ENCODE measurements at regions not wholly inside any gene's neighbourhood (a gene's known extent, or its start where the extent isn't known, plus 50 kb on each side); places are given as distances from the start of the nearest gene placed in this dataset.
"Not testable (repeated sequence)": the region's sequence is repeated elsewhere in the genome, so short reads cannot be mapped to it uniquely, and the experiment has no call there.

DNA sequence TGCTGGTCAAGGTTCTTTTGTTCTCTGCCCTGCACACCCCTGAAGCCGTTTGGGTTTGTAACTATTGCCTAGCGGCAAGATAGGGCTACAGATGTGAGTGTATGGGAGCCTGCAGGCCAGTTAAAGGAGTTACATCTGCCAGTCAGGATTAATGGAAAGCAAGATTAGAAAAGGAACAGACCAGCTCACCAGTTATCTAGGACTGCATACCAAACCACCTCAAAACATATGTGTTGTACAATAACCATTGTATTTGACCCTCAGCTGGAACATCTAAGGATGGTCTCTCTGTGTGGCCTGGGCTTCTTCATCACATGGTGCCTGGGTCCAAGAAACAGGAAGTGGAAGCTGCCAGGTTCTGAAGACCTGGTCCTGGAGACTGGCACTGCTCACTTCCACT lies 52.5 kb upstream of the FBXO28 start:
- no peak overlapping the region for H3K4me3 ChIP-seq (ENCODE audit: low read depth, low read length)
- no peak for DNase-seq (ENCODE audit: low read depth)

DNA sequence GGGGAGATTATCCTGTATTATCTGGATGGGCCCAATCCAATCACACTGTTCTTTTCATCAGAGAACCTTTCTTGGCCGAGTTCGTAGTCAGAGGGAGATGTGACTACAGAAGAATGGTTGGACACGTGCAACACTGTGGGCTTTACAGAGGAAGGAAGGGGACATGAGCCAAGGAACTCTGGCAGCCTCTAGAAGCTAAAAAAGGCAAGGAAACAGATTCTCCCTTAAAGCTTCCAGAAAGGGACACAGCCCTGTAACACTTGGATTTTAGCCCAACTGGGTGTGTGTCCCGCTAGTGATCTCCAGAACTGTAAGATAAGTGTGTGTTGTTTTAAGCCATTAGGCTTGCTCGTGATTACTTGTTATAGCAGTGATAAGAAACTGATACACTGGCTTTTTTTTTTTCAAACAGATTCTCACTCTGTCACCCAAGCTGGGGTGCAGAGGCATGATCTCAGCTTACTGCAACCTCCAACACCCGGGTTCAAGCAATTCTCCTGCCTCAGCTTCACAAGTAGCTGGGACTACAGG lies 53.9 kb upstream of the FBXO28 start:
- DNase-seq (ENCODE audit: low read depth), result no peak
- no peak overlapping the region for H3K4me3 ChIP-seq (ENCODE audit: low read depth, low read length)

DNA sequence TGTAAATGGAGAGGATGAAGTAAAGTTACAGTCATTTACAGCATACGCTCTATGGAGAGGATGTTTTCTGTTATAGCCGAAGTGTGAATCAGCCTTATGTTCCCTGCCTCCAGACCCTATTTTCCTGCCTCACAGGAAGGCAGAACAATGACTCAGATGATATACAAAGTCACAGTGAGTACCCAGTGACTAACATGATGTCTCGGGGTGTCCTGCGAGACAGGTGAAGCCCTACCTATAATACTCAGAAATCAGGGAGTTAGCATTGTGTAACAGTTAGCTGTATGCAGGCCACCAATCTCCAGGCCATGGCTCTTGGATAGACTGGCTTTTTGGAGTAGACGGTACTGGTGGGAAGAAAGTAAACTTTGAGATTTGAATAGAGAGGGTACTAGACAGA lies 55.6 kb upstream of the FBXO28 start:
- no peak overlapping the region for H3K4me3 ChIP-seq (ENCODE audit: low read depth, low read length)
- DNase-seq (ENCODE audit: low read depth), result no peak

DNA sequence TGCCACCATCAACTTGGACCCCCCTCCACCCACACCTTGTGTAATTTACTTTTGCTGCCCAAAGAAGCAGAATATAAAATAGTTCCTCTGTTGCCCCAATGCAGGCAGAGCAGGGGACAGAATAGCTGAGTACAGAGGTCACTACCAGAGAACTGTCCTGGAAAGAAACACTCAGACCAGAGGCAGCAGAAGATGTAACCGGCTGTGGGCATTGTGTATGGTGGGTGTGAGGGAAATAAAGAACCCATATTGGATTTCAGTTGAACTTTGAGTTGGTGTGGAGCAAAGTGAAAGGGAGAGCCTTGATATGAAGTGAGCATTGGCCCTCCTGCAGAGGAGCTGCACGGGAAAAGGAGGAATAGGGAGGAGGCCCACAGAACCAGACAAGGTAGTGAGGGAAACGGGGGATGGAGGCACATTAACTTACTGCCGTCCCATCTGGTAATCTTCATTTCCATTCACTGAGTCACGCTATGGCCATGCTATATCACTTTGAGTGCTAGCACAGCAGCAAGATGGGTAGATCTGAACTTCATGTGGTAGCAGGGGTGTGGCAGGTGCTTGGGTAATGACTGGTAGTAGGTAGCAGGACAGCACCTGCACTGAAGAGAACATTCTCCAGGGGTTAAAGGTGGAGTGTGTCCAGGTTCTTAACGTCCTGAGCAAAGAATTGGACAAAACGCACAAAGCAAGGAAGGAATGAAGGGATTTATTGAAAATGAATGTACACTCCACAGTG lies 56.3 kb upstream of the FBXO28 start:
- no peak overlapping the region for H3K4me3 ChIP-seq (ENCODE audit: low read depth, low read length)
- DNase-seq (ENCODE audit: low read depth), result no peak

DNA sequence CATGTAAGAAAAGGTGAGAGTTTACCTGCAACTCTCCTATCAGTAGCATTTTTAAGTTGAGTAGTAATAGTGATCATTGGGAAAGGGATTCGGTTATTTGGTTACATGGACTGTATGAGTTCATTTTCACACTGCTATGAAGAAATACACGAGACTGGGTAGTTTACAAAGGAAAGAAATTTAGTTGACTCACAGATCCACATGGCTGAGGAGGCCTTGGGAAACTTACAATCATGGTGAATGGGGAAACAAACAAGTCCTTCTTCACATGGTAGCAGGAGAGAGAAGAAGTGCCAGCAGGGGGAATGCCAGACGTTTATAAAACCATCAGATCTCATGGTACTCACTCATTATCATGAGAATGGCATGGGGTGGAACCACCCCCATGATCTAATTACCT lies 59.3 kb upstream of the FBXO28 start:
- DNase-seq (ENCODE audit: low read depth), result no peak
- H3K4me3 ChIP-seq (ENCODE audit: low read depth, low read length), result no peak overlapping the region

DNA sequence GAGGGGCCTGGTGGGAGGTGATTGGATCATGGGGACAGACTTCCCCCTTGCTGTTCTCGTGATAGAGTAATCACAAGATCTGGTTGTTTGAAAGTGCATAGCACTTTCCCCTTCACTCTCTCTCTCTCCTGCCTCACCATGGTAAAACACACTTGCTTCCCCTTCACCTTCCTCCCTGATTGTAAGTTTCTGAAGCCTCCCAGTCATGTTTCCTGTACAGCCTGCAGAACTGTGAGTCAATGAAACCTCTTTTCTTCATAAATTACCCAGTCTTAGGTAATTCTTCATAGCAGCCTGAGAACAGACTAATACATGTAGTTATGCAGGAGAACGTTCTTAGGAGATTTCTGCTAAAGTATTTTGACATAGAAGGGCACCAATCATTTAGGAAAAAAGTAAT lies 59.9 kb upstream of the FBXO28 start:
- H3K4me3 ChIP-seq (ENCODE audit: low read depth, low read length), result no peak overlapping the region
- no peak for DNase-seq (ENCODE audit: low read depth)

DNA sequence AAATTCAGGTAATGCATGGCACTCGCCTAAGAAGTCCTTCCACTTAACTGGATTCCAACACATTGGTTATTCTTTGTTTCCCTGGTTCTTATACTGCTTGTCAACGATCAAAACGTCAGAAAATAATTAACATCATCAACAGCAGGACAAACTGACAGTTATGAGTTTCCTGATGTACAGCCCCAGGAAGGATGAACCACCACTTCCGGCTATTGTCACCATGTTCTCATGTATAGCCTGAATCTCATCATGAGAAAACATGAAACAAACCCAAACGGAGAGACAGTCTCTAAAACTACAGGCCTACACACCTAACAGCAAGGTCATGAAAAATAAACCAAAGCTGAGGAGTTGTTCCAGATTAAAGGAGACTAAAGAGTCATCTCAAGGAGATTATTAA lies 60.5 kb upstream of the FBXO28 start:
- H3K4me3 ChIP-seq (ENCODE audit: low read depth, low read length), result no peak overlapping the region
- DNase-seq (ENCODE audit: low read depth), result no peak

DNA sequence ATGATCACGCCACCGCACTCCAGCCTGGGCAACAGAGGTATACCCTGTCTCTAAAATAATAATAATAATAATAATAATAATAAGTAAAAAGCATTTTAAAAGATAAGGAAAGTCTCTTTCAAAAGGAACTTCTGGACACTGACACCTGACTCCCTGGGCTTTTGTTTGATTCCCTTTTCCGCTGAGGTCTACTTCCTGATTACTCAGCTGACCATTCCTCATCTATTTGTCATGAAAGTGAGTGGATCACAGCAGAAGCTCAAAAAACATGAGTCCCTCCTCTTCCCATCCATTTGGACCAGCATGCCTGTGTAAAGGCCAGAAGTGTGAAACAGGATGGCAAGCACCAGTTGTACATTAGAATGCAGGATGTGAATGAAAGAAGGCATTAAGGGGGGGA lies 61.1 kb upstream of the FBXO28 start:
- H3K4me3 ChIP-seq (ENCODE audit: low read depth, low read length), result no peak overlapping the region

DNA sequence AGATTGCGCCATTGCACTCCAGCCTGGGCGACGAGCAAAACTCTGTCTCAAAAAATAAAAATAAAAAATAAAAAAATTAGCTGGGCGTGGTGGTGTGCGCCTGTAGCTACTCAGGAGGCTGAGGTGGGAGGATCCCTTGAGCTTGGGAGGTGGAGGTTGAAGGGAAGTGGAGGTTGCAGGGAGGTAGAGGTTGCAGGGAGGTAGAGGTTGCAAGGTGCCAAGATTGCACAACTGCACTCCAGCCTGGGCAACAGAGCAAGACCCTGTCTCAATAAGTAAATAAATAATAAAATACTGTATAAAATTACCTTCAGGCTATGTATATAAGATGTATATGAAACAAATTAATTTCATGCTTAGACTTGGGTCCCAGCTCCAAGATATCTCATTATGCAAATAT lies 62.1 kb upstream of the FBXO28 start:
- not testable (repeated sequence) for DNase-seq (ENCODE audit: low read depth); H3K4me3 ChIP-seq (ENCODE audit: low read depth, low read length)

More for the DNA sequence above, 61.1 kb upstream of the FBXO28 start:
- DNase-seq (ENCODE audit: low read depth), result no peak

DNA sequence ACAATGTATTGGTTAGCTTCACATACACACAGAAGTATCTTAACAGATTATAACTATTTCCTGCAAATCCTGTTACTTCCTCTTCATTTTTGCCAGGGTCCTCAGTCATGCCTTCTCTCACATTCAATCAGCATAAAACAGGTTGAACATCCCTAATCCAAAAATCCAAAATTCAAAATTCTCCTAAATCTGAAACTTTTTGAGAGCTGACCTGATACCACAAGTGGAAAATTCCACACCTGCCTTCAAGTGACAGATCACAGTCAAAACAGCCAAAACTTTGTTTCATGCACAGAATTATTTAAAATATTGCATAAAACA lies 62.9 kb upstream of the FBXO28 start:
- H3K4me3 ChIP-seq (ENCODE audit: low read depth, low read length), result no peak overlapping the region
- no peak for DNase-seq (ENCODE audit: low read depth)

DNA sequence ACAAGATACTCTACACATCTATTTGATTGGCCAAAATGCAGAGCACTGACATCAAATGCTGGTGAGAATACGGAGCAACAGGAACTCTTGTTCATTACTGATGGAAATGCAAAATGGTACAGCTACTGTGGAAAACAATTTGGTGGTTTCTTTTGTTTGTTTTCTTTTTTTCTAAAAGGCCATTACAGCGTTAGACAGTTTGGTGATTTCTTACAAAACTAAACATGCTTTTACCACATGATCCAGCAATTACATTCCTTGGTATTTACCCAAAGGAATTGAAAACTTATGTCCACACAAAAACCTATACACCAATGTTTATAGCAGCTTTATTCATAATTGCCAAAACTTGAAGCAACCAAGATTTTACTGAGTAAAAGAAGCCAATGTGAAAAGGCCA lies 66.4 kb upstream of the FBXO28 start:
- DNase-seq (ENCODE audit: low read depth), result no peak
- no peak overlapping the region for H3K4me3 ChIP-seq (ENCODE audit: low read depth, low read length)

DNA sequence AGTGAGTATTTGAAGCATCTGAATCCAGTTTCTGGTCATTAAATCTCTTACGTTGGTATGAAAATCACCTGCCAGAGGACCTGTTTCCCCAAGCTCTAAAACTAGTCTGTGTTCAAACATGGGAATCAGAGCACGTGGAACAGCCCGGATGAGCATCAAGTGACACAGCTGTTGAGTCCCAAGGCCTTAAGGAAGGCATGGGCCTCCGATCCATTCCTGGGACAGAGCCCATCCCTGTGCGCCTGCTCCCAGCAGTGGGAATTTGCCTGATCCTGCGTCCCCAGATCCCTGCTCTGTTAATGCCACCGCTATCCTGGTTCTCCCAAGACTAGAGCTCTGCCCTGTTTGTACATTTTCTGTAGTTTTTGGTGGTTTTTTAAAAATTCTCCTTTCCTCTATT lies 68.4 kb upstream of the FBXO28 start:
- no peak overlapping the region for H3K4me3 ChIP-seq (ENCODE audit: low read depth, low read length)
- DNase-seq (ENCODE audit: low read depth), result no peak

DNA sequence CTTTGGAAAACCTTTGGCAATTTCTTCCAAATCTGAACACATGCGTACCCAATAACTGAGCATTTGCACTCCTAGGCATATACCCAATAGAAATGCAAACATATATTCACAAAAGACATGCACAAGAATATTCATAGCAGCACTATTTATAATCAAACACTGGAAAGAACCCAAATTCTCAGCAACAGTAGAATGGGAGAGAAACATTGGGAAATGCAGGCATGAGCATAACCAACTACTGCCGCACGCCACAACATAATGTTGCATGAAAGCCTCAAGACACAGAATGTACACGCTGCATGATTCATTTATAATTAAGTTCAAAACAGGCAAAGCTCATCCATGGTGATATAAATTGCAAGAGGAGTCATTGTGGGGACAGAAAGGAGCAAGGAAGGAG lies 69.5 kb upstream of the FBXO28 start:
- H3K4me3 ChIP-seq (ENCODE audit: low read depth, low read length), result no peak overlapping the region
- no peak for DNase-seq (ENCODE audit: low read depth)

DNA sequence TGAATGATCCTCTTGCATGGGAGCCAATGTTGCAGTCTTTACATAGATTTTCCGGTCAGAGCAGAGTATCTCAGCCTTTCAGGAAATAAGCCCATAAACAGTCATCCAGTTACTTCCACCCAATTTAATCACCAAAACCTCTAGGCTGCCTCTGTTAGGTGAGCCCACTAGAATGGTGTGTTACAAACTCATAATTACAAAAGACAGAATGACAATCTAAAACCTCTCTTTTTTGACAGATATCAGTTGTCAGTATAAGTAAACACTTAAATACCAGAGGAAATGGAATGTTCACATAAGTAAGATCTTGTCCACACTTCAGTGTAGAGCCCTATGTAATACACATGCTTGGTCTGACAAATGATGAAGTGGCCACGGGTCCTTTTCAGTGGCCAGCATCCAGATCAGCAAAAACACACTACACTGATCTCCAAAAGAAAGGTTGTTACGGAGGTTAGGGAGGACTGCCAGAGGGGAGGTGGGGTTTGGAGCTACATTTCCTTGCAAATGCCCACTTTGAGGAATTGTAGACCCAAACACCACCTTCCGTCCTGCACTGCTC lies 71.3 kb upstream of the FBXO28 start:
- no peak for DNase-seq (ENCODE audit: low read depth)
- H3K4me3 ChIP-seq (ENCODE audit: low read depth, low read length), result no peak overlapping the region

DNA sequence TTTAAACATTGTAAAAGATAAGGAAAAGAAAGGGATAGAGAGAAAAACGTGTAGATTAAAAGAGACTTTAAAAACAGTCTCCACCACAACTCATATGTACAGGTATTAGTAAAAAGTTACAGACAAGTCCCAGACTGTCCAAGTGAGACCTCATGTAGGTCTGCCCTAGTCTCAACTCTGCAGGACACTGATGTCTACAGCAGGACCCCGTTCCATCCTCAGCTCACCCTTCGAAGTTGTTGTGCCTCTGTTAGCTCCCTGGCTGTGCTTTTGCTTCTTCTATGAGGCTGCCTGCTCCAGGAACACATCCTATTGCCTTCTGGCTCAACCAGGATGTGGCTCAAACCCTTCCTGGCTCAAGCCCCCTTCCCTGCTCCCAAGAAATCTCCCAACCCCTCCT lies 72.9 kb upstream of the FBXO28 start:
- no peak for DNase-seq (ENCODE audit: low read depth)
- H3K4me3 ChIP-seq (ENCODE audit: low read depth, low read length), result no peak overlapping the region

DNA sequence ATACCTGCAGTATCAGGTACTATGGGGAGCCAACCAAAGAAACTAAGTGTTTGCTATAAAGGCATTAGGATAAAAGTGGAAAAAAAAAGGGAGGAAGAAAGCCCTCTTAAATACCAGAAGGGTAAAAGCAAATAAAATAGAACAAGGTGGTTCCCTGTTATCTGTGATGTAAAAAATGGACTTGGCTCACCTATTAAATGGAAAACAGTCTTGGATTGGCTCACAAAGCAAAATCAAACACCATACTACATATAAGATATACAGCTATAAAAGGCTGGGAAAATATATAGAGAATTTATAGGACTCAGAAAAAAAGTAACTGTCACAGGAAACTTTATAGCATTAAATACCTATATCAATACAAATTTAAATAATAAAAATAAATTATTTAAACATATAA lies 73.5 kb upstream of the FBXO28 start:
- H3K4me3 ChIP-seq (ENCODE audit: low read depth, low read length); DNase-seq (ENCODE audit: low read depth): not testable (repeated sequence)

DNA sequence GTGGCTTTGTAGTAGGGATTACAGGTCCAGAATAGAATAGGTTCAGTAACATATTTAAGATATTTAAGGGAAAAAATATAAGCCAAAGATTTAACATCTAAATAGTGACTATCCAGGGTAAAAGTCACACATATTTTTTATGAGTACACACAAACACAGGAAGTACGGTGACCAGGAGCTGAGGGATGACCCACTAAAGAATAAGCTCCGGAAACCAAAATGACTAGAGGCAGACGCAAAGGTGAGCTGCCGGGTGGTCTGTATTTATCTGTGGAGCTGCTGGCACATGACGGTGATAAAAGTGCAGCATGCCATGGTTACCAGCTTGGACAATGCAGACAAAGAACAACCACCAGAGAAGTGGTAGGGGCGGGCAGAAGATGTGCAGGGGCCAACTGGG lies 73.9 kb upstream of the FBXO28 start:
- not testable (repeated sequence) for H3K4me3 ChIP-seq (ENCODE audit: low read depth, low read length); DNase-seq (ENCODE audit: low read depth)

DNA sequence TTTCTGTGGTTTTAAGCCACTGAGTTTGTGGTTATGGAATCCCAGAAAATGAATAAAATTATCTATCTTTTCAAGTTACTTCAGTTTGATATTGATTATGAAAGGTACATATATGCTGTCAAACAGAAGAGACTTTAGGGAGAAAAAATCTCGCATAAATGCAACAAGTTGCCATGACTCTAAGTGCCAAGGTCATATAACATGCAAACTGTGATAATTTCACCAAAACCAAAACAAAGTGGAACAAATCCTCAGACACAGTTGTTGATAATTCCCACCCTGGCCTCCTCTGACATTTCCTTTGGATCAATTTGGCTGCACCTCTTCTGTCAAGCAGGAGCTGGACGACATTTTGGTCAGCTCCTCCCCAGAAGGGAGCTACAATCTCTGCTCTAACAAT lies 75.1 kb upstream of the FBXO28 start:
- not testable (repeated sequence) for DNase-seq (ENCODE audit: low read depth); H3K4me3 ChIP-seq (ENCODE audit: low read depth, low read length)

DNA sequence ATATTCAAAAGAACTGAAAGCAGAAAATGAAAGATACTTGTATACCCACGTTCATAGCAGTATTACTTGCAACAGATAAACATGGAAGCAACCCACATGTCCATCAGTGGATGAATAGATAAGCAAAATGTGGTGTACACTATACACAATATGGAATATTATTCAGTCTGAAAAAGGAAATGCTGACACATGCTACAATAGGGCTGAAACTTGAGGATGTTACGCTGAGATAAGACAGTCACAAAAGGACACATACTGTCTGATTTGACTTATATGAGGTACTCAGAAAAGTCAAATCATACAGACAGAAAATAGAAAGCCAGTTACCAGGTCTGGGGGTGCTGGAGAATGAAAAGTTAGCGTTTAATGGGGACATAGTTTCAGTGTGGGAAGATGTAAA lies 76.5 kb upstream of the FBXO28 start:
- not testable (repeated sequence) for DNase-seq (ENCODE audit: low read depth); H3K4me3 ChIP-seq (ENCODE audit: low read depth, low read length)

DNA sequence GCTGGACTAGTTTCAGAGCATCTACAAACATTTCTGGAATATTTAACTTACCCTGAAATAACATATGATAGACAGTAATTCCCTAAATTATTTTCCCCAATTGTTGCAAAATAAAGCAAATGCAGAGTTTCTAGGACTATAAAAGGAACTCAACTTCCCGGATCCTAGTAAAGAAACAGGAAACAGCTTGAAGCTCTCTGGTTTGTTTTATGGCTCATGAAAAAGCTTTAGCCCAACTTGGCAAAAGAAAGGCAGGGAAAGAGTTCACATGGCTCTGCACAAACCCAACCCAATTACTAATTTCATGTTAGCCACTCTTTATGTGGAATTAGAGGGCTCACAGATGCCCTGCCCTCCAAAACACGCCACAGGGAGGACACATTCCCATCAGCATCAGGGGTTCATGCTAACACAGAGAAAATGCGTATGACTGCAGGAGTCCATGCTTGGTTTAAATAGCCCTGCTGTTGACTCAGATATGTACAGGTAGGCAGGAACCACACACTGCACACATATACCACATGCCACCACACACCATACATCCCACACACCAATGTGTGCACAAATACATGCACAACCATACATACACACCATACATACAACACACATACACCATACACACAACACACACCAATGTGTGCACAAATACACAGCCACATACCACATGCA lies 81.2 kb upstream of the FBXO28 start:
- DNase-seq (ENCODE audit: low read depth); H3K4me3 ChIP-seq (ENCODE audit: low read depth, low read length): not testable (repeated sequence)

DNA sequence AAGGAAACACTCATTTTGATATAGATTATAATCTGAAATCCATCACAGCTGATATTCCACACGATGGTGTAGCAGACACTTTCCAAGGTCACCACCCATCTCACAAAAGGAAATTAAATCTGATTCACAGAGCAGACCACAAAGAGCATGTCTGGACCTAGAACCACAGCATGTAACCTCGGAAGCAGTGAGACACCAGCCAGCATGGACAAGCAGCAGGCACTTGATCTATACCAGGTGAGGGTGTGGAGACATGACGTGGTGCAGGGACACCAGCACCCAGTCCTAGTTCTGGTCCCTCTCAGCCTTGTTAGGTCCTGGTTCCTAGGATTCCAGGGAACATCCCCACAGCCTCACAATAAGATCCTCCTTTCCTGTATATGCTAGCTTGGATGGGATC lies 81.9 kb upstream of the FBXO28 start:
- not testable (repeated sequence) for H3K4me3 ChIP-seq (ENCODE audit: low read depth, low read length); DNase-seq (ENCODE audit: low read depth)

Data from skeletal muscle cell (primary cell).